ENCODE measurements at regions not wholly inside any gene's neighbourhood (a gene's known extent, or its start where the extent isn't known, plus 50 kb on each side); places are given as distances from the start of the nearest gene placed in this dataset.

- TF ChIP-seq CTCF (IDR thresholded peaks at IDR 0.05), result no peak
- no peak for TF ChIP-seq POLR2AphosphoS5 (IDR thresholded peaks at IDR 0.05)
- TF ChIP-seq POLR2A (IDR thresholded peaks at IDR 0.05), result no peak
- no peak for TF ChIP-seq EP300 (IDR thresholded peaks at IDR 0.05)
Measured at GRCh38 chr2:175574069-175574468, 392.6 kb upstream of the ATP5MC3 start.
